OCI-LY3 (cell line): ENCODE measurements at regions not wholly inside any gene's neighbourhood (a gene's known extent, or its start where the extent isn't known, plus 50 kb on each side); places are given as distances from the start of the nearest gene placed in this dataset.

Experiments
- EZH2phosphoT487 ChIP-seq: fragments of 200-600 bp; shearing (Covaris generic); IDR thresholded peaks from 2 replicates; pipeline ENCODE4 v1.6.1; 2018; ENCODE audit warnings: antibody characterized with exemption, mixed run types, low read depth
- TF ChIP-seq, protein P1 (sequence below): fragments of 200-600, 300-600 bp; sonication (generic); IDR thresholded peaks from 2 replicates; pipeline ENCODE4 v1.5.1; 2014; ENCODE audit warnings: antibody characterized with exemption, low read length, low read depth

DNA sequence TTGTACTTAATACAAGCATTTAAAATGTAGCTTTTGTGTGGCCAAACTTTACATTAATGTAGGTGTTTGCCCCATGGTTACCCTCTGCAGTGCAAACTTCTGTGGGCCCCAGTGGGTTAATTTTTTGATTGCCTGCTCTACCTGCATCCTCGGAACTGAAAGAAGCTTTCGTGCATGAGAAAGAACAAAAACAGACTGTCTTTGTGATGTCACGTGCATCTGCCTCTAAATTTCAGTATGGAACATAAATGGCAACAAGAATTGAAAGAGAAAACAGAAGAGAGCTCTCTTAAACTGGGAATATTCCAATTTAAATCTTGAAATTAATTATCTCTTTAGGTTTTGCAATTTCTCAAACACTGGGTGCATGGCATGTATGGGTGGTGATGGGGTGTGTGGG is 182.4 kb upstream of the LCORL start:
- TF ChIP-seq, protein P1, sequence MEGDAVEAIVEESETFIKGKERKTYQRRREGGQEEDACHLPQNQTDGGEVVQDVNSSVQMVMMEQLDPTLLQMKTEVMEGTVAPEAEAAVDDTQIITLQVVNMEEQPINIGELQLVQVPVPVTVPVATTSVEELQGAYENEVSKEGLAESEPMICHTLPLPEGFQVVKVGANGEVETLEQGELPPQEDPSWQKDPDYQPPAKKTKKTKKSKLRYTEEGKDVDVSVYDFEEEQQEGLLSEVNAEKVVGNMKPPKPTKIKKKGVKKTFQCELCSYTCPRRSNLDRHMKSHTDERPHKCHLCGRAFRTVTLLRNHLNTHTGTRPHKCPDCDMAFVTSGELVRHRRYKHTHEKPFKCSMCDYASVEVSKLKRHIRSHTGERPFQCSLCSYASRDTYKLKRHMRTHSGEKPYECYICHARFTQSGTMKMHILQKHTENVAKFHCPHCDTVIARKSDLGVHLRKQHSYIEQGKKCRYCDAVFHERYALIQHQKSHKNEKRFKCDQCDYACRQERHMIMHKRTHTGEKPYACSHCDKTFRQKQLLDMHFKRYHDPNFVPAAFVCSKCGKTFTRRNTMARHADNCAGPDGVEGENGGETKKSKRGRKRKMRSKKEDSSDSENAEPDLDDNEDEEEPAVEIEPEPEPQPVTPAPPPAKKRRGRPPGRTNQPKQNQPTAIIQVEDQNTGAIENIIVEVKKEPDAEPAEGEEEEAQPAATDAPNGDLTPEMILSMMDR: no peak
- TF ChIP-seq EZH2phosphoT487: no peak
